Epithelial cell of esophagus (primary cell): ENCODE measurements at regions not wholly inside any gene's neighbourhood (a gene's known extent, or its start where the extent isn't known, plus 50 kb on each side); places are given as distances from the start of the nearest gene placed in this dataset.

Experiments
- DNase-seq: peaks from one replicate; pipeline ENCODE4 v3.0.0; 2010; ENCODE audit warnings: low read depth
- H3K4me3 ChIP-seq: 2 replicates; pipeline ENCODE4 v1.5.1; 2011; ENCODE audit warnings: mild to moderate bottlenecking, low read length, control low read depth
- TF ChIP-seq, protein P1 (sequence below): IDR thresholded peaks from 2 replicates; pipeline ENCODE4 v1.5.1; 2011; ENCODE audit warnings: low read depth, mild to moderate bottlenecking, low read length, control low read depth, inconsistent platforms; ENCODE audit not compliant: insufficient read depth; ENCODE audit errors: missing control alignments

GRCh38 chr15:62742409-62743171 lies 300.0 kb upstream of the TPM1 start:
- TF ChIP-seq, protein P1, sequence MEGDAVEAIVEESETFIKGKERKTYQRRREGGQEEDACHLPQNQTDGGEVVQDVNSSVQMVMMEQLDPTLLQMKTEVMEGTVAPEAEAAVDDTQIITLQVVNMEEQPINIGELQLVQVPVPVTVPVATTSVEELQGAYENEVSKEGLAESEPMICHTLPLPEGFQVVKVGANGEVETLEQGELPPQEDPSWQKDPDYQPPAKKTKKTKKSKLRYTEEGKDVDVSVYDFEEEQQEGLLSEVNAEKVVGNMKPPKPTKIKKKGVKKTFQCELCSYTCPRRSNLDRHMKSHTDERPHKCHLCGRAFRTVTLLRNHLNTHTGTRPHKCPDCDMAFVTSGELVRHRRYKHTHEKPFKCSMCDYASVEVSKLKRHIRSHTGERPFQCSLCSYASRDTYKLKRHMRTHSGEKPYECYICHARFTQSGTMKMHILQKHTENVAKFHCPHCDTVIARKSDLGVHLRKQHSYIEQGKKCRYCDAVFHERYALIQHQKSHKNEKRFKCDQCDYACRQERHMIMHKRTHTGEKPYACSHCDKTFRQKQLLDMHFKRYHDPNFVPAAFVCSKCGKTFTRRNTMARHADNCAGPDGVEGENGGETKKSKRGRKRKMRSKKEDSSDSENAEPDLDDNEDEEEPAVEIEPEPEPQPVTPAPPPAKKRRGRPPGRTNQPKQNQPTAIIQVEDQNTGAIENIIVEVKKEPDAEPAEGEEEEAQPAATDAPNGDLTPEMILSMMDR, result peak; percentile 88
- H3K4me3 ChIP-seq, result no peak overlapping the region
- peak; percentile 79 for DNase-seq

GRCh38 chr15:62745621-62746225 lies 296.8 kb upstream of the TPM1 start:
- DNase-seq, result no peak
- TF ChIP-seq, protein P1, result no peak
- H3K4me3 ChIP-seq, result no peak overlapping the region

GRCh38 chr15:62748196-62748595 lies 294.4 kb upstream of the TPM1 start:
- TF ChIP-seq, protein P1, result no peak
- no peak for DNase-seq
- H3K4me3 ChIP-seq, result no peak overlapping the region

GRCh38 chr15:62749036-62749815 lies 293.3 kb upstream of the TPM1 start:
- H3K4me3 ChIP-seq, result no peak overlapping the region
- TF ChIP-seq, protein P1, result no peak
- no peak for DNase-seq

DNA sequence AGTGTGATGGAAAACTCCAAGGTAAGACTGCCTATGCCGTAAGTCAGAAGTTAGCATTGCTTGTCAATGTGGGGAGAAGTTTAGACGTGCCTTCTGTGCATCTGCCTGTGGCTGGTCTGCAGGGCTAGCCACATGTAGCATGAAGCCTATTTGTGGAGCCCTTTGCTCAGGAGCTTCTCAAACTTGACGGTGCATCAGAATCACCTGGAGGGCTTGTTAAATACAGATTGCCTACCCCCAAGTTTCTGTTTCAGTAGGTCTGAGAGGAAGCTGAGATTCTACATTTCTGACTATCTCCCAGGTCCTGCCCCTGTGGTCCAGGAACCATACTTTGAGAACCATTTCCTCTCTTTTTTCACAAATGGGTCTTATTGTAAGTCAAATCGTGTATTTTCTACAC lies 292.1 kb upstream of the TPM1 start:
- TF ChIP-seq, protein P1, result no peak
- H3K4me3 ChIP-seq, result no peak overlapping the region
- no peak for DNase-seq

- TF ChIP-seq, protein P1, result no peak
- DNase-seq, result peak; percentile 34
- no peak overlapping the region for H3K4me3 ChIP-seq
These were observed 289.7 kb upstream of the TPM1 start for GRCh38 chr15:62752657-62753517.
